HG02943 (cell line): ENCODE measurements at regions not wholly inside any gene's neighbourhood (a gene's known extent, or its start where the extent isn't known, plus 50 kb on each side); places are given as distances from the start of the nearest gene placed in this dataset.

ENCODE experiments used
- ATAC-seq: cut with Tn5 transposase; IDR thresholded peaks from one replicate; pipeline ENCODE4 v1.9.1; 2021; ENCODE audit warnings: mild to moderate bottlenecking, low read depth, moderate library complexity; ENCODE audit not compliant: unreplicated experiment

- ATAC-seq: no peak
These were observed 556.6 kb upstream of the SALL1 start for GRCh38 chr16:51707666-51708065.

DNA sequence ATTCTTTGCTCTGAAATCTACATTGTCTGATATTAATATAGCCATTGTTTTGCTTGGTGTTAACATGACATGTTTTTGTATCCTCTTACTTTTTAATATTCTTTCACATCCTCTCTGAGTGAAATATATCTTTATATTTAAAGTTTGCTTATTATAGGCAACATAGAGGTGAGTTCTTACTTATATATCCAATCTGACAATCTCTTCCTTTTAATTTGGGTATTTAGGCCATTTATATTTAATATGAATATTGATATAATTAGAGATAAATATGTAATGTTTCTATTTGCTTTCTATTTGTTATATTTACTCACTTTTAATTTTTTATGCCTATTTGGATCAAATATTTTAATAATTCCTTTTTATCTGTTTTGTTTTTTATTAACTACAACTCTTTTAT is 554.1 kb upstream of the SALL1 start:
- no peak for ATAC-seq

- no peak for ATAC-seq
These were observed 550.0 kb upstream of the SALL1 start for GRCh38 chr16:51701025-51701424.

DNA sequence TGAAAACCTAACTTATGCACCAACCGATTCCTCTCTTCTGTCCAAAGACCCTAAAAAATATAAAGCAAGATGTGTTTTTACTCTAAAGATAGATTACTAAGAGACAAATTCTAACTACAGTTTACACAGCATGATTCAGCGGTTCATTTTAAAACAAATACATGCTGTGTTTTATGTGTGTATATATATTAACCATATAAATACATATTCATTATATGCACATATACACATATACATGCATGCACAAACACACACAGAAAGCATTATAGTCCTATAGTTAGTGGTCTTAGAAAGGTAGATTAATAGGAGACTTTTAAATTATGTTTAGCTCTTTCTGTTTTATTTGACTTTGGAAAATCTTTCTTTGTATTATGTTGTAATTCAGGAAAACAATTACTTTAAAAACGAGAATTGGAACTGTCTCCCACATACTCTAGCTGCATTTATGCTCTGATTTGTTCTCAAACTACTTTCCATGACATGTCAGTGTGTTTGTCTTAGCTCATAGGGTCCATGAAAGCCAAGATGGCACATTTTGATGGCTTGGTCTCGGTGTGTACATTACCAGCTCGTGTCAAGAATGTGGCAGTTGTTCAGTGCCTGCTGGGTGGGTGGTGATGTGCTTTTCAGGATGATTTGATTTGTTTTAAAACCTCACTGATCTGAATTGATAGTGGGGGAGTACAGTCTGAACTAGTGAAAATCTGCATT is 548.8 kb upstream of the SALL1 start:
- no peak for ATAC-seq

DNA sequence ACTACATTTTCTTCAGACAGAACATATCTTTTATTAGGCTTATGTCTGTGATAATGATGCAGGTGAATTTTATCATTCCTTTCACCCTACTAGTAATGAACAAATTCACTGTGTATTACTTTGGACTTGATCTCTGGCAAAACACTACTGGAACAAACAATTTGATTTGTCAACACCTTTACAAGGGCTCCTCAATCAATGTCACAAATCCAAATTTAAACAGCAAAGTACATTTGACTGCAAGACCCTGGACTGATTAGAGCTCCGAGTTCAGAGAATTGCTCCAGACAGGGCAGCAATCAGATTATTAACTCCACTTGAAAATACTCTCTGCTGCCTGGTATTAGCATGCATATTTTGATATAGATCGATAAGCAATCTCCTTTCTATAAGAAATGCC is 547.6 kb upstream of the SALL1 start:
- no peak for ATAC-seq

DNA sequence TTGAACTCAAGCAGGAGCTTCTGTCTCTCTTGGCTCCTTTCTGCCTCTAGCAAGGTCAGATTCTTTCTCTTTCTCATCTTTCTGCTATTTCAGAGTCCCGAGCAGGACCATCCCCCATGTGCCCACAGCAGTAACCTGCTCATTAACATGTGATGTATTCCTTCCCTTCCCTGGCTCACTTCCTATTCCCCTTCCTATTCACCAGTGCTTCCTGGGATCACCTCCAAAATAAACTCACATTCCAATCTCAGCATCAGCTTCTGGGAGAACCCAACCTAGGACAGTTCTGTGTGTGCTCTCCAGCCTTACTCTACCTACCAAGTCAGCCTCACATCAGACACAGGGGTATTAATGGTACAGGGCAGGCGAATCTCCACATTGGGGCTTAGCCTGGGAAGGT is 546.4 kb upstream of the SALL1 start:
- ATAC-seq: no peak

DNA sequence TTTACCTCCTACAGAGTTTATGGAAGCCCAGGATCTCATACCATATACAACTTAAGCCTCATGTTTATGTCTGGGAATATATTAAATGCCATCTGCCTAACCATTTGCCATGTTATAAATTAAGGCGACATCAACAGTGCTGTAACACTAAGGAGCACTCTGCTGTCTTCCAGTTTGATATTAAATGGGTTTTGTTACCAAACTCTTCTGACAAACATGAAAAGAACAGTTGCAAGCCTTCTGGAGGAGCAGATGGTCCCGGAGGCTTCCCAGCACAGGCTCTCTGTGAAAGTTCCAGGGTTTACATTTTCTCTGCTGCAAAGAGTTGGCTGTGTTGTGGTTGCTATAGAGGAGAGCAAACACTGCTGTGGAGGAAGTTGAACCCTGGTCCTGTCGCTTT is 545.3 kb upstream of the SALL1 start:
- ATAC-seq: no peak

GRCh38 chr16:51691109-51691508 is 540.0 kb upstream of the SALL1 start:
- ATAC-seq: no peak

DNA sequence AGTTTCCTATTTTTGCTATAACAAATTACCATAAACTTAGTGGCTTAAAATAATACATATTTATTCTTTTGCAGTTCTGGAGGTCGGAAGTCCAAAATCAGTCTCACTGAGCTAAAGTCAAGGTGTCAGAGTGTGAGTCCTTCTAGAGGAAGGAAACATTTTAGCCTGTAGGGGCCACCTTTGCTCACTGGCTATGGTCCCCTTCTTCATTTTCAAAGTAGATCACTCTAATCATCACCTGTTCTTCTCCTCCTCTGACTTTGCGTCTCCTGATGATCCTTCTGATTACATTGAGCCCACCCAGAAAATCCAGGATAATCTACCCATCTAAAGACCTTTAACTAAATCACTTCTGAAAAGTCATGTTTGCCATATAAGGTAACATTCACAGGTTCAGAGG is 534.4 kb upstream of the SALL1 start:
- ATAC-seq: no peak

DNA sequence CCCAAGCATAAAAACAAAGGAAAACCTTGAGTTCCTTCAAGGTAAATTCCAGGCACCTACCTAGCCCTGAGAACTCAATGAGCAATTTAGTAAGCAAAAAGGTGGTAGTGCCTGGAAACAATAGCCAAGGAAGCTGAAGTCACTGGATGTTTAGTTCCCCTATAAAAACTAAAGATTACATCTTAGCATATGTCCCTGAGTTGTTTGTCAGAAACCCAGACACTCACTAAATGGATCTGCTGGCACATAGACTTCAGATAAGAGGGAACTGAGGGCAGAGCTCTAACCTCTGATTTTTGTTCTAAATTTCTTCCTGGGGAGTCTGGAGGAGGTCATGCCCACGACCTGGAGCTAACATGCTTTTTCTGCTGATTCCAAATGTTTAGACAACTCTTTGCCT is 532.8 kb upstream of the SALL1 start:
- ATAC-seq: no peak

GRCh38 chr16:51682905-51683304 is 531.8 kb upstream of the SALL1 start:
- no peak for ATAC-seq

GRCh38 chr16:51674615-51675014 is 523.5 kb upstream of the SALL1 start:
- ATAC-seq: no peak

DNA sequence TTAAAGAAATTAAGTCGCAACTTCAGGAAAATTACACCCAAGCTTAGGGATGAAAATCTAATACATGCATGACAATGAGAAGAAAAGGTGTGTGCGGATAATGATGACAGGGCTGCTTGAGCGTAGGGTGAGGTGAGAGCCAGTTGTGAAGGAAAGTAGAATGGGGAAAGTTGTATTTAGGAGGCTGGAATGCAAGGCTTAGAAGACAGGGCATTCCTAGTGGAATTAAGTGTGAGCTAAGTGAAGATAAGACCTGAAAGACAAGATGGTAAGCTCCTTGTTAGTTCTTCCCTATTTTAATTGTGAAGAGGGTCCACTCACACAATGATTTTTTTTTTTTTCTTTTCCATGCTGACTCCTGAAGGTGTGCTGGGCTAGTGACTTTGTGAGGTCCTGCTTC is 519.5 kb upstream of the SALL1 start:
- ATAC-seq: no peak

GRCh38 chr16:51666821-51667220 is 515.8 kb upstream of the SALL1 start:
- no peak for ATAC-seq

GRCh38 chr16:51666074-51666473 is 515.0 kb upstream of the SALL1 start:
- ATAC-seq: no peak

DNA sequence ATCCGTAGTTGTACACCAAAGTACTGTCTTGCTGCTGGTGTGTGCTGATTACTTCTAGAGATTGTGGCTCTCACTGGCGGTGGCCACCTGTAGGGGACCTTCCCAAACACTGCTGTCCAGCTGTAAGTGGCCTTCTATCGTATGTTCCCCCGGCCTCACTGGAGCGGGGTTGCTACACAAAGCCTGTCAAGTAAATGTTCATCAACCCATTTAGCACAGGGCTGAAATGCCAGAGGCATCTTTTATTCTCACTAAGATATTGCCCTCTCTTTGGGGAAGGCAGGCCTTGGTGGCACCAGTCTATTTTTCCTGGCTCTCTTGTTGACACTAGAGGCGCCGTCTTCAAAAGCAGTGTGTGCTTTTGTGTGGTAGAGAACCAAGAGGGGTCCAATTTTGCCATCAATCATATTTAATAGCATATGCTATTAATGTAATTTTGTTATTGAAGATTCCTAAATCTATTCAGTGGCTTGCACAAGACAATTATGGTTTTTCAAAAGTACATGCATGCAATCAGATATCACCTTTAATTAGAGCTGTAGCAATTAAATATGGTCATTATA is 514.4 kb upstream of the SALL1 start:
- ATAC-seq: no peak

- ATAC-seq: no peak
These were observed 507.5 kb upstream of the SALL1 start for GRCh38 chr16:51658531-51658930.

GRCh38 chr16:51657848-51658247 is 506.8 kb upstream of the SALL1 start:
- no peak for ATAC-seq

DNA sequence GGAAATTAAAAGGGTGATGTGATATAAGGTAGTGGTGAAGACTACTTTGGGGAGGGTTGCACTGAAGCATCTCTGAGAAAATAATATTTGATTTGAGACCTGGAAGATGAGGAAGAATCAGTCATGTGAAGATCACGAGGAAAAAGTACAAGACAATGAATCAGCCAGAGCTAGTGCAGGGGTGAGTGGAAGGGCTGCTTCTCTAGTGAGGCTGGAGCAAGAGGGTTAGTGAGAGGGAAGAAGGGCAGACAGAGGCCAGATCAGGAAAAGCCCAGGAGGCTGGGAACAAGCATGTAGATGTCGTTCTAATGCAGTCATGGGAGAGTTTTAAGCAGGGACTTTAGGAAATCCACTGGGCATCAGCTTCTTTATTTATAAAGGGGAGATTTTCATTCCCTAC is 504.2 kb upstream of the SALL1 start:
- no peak for ATAC-seq

DNA sequence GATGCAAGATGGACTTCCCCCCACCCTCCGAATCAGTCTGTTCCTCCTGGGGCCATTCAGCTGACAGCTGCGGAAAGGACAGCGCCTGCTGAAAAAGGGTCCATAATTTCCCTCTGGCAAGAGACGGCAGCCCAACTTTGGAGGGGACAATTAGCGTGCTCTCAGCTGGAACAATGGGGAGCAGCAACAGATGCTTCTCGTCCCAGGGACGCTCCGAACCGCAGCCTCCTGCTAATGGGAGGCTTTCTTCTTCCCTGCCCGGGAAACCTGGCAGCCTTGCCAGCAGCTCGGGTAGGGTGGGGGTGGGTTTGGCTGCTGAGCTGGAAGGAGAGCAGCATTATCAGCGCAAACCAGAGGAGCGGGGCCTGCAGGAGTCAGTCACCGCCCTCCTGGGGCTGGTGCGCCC is 500.0 kb upstream of the SALL1 start:
- ATAC-seq: no peak

DNA sequence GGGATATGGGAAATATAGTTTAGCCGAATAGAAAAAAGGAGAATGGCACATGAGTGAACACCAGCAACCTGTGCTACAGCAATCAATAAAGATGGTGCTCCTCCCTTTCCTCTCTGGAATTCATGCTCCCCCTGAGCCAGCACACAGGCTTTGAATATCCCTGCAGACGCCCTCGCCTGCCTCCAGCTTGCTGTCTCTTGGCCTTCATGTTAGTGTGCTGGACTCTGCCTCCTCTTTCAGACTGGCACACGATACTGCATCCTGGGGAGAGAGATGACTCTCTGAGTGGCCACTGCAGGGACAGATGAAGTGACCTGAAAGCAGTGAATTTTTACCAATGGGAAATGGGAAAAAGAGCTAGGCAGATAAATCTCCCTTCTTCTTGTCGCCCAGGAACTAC is 498.6 kb upstream of the SALL1 start:
- ATAC-seq: no peak

- no peak for ATAC-seq
These were observed 497.5 kb upstream of the SALL1 start for GRCh38 chr16:51648526-51648925.
